ENCODE measurements at regions not wholly inside any gene's neighbourhood (a gene's known extent, or its start where the extent isn't known, plus 50 kb on each side); places are given as distances from the start of the nearest gene placed in this dataset.

GRCh38 chr12:65620046-65620445 lies 204.2 kb upstream of the HMGA2 start:
- H3F3A ChIP-seq (ENCODE audit: insufficient read depth): no peaks in the 10 kb centered on the region
- H3K9me2 ChIP-seq (replicated peaks; ENCODE audit: insufficient read depth, low read length): no peaks in the 10 kb centered on the region
- TF ChIP-seq, protein P1, sequence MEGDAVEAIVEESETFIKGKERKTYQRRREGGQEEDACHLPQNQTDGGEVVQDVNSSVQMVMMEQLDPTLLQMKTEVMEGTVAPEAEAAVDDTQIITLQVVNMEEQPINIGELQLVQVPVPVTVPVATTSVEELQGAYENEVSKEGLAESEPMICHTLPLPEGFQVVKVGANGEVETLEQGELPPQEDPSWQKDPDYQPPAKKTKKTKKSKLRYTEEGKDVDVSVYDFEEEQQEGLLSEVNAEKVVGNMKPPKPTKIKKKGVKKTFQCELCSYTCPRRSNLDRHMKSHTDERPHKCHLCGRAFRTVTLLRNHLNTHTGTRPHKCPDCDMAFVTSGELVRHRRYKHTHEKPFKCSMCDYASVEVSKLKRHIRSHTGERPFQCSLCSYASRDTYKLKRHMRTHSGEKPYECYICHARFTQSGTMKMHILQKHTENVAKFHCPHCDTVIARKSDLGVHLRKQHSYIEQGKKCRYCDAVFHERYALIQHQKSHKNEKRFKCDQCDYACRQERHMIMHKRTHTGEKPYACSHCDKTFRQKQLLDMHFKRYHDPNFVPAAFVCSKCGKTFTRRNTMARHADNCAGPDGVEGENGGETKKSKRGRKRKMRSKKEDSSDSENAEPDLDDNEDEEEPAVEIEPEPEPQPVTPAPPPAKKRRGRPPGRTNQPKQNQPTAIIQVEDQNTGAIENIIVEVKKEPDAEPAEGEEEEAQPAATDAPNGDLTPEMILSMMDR (IDR thresholded peaks at IDR 0.05; ENCODE audit: insufficient read depth, low read length, poor library complexity, severe bottlenecking): no peak
- no peak for TF ChIP-seq EZH2phosphoT487 (conservative IDR thresholded peaks at IDR 0.05; ENCODE audit: low read length)
- H3K9ac ChIP-seq (ENCODE audit: low read length): no peak overlapping the region
- H3K27me3 ChIP-seq (ENCODE audit: low read length): 0 out of 2 replicates have a peak, but pooled peaks cover 3% of the 10 kb centered on the region
- H3K36me3 ChIP-seq (ENCODE audit: low read length): no peaks in the 10 kb centered on the region
- H3K27ac ChIP-seq (ENCODE audit: low read depth, low read length): no peak overlapping the region
- no peaks in the 10 kb centered on the region for H3K79me2 ChIP-seq (ENCODE audit: insufficient read depth, low read length)
- H3K4me2 ChIP-seq (ENCODE audit: low read depth, low read length, poor library complexity, severe bottlenecking): no peak overlapping the region
- no peaks in the 10 kb centered on the region for H4K20me1 ChIP-seq (ENCODE audit: low read depth, low read length)
- H3K9me3 ChIP-seq (ENCODE audit: insufficient read depth, low read length): no peaks in the 10 kb centered on the region
- H3K4me3 ChIP-seq (ENCODE audit: insufficient read depth, low read length, poor library complexity, severe bottlenecking): no peak overlapping the region
- no peak overlapping the region for H2AFZ ChIP-seq (ENCODE audit: low read depth, low read length, severe bottlenecking)

DNA sequence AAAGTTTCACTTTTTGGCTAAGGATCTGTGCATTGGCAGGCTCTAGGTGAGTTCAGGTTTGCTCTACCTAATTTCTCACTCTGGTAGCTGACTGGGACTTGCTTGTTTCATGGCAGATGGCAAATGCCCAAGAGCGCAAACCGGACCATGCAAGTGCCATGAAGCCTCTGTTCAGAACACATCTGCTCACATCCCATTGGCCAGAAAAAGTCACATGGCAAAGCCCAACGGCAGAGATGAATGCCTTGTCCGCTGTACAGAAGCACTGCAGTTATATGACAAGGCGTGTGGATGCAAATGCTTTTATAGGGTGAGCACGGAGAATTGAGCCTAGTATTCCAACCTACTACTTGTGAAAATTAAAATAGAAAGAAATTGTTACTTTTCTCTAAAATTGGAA lies 202.2 kb upstream of the HMGA2 start:
- no peak overlapping the region for H3K27ac ChIP-seq (ENCODE audit: low read depth, low read length)
- 0 out of 2 replicates have a peak, but pooled peaks cover 3% of the 10 kb centered on the region for H3K27me3 ChIP-seq (ENCODE audit: low read length)
- H4K20me1 ChIP-seq (ENCODE audit: low read depth, low read length): no peaks in the 10 kb centered on the region
- no peaks in the 10 kb centered on the region for H3K9me2 ChIP-seq (replicated peaks; ENCODE audit: insufficient read depth, low read length)
- TF ChIP-seq EZH2phosphoT487 (conservative IDR thresholded peaks at IDR 0.05; ENCODE audit: low read length): no peak
- TF ChIP-seq, protein P1 (IDR thresholded peaks at IDR 0.05; ENCODE audit: insufficient read depth, low read length, poor library complexity, severe bottlenecking): no peak
- no peak overlapping the region for H3K4me2 ChIP-seq (ENCODE audit: low read depth, low read length, poor library complexity, severe bottlenecking)
- H3K79me2 ChIP-seq (ENCODE audit: insufficient read depth, low read length): no peaks in the 10 kb centered on the region
- no peak overlapping the region for H3K4me3 ChIP-seq (ENCODE audit: insufficient read depth, low read length, poor library complexity, severe bottlenecking)
- H2AFZ ChIP-seq (ENCODE audit: low read depth, low read length, severe bottlenecking): no peak overlapping the region
- H3F3A ChIP-seq (ENCODE audit: insufficient read depth): no peaks in the 10 kb centered on the region
- H3K9me3 ChIP-seq (ENCODE audit: insufficient read depth, low read length): no peaks in the 10 kb centered on the region
- H3K36me3 ChIP-seq (ENCODE audit: low read length): no peaks in the 10 kb centered on the region
- no peak overlapping the region for H3K9ac ChIP-seq (ENCODE audit: low read length)

GRCh38 chr12:65623507-65623906 lies 200.8 kb upstream of the HMGA2 start:
- Histone ChIP-seq H3K27ac (ENCODE audit: low read depth, low read length) (no peak overlapping the region), H3K4me3 (ENCODE audit: insufficient read depth, low read length, poor library complexity, severe bottlenecking) (no peak overlapping the region), H4K20me1 (ENCODE audit: low read depth, low read length) (no peaks in the 10 kb centered on the region), H3K36me3 (ENCODE audit: low read length) (no peaks in the 10 kb centered on the region), H2AFZ (ENCODE audit: low read depth, low read length, severe bottlenecking) (no peak overlapping the region), H3K27me3 (ENCODE audit: low read length) (no peaks in the 10 kb centered on the region), H3K9ac (ENCODE audit: low read length) (no peak overlapping the region), H3K4me2 (ENCODE audit: low read depth, low read length, poor library complexity, severe bottlenecking) (no peak overlapping the region), H3K9me2 (replicated peaks; ENCODE audit: insufficient read depth, low read length) (no peaks in the 10 kb centered on the region), H3F3A (ENCODE audit: insufficient read depth) (no peaks in the 10 kb centered on the region), H3K9me3 (ENCODE audit: insufficient read depth, low read length) (no peaks in the 10 kb centered on the region), H3K79me2 (ENCODE audit: insufficient read depth, low read length) (no peaks in the 10 kb centered on the region)
- no peak for TF ChIP-seq EZH2phosphoT487 (conservative IDR thresholded peaks at IDR 0.05; ENCODE audit: low read length)
- TF ChIP-seq, protein P1 (IDR thresholded peaks at IDR 0.05; ENCODE audit: insufficient read depth, low read length, poor library complexity, severe bottlenecking): no peak
